ENCODE measurements at regions not wholly inside any gene's neighbourhood (a gene's known extent, or its start where the extent isn't known, plus 50 kb on each side); places are given as distances from the start of the nearest gene placed in this dataset.

DNA sequence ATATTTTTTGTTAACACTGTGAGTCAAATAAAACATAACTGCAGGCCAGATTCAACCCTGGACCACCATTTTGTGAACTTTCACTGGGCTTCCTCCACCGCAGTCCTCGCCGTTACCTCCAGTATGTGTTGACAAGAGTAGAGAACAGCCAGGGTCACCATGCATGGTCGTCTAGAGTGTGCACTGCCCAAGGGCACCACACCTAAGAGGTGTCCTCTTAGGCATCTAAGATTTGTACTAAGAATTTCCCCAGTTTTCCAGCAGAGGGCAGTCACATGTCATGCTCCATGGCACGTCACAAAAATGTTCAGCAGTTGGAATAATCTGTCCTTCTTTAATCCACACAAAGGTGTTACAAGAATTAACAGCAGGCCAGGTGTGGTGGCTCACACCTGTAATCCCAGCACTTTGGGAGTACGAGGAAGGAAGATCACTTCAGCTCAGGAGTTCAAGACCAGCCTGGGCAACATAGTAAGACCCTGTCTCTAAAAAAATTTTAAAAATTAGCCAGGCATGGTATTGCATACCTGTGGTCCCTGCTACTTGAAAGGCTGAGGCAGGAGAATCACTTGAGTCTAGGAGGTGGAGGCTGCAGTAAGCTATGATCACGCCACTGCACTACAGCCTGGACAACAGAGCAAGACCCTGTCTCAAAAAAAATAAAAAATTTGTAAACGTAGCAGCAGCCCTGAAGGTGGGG, 71.2 kb upstream of the FOXK1 start:
- in situ Hi-C loops (cut with MboI), result no loop called here
- peak; percentile 59 to 82 (median 64) for DNase-seq (ENCODE audit: extremely low read depth in 1 of 4, low spot score in 3 of 4)
- peaks cover 8 to 19% of the 10 kb centered on the region in 2 experiments for H3K27me3 ChIP-seq (ENCODE audit: control insufficient read depth in 2 of 2, insufficient read depth in 2 of 2, low read length in 2 of 2)
- H3K36me3 ChIP-seq (ENCODE audit: control insufficient read depth, insufficient read depth, low read length), result no peaks in the 10 kb centered on the region
- no peak overlapping the region for H3K9ac ChIP-seq (ENCODE audit: insufficient read depth in 1 of 2, low read depth in 2 of 2, low read length in 2 of 2)
- no peak overlapping the region for H3K27ac ChIP-seq (ENCODE audit: extremely low read depth, low read depth, low read length)
- ATAC-seq, result peak; percentile 82
- 12% methylated on average over 8 of the region's 8 CpGs for WGBS (ENCODE audit: insufficient coverage, low coverage, missing lambda C conversion rate)
- H3K4me1 ChIP-seq (replicated peaks in 1 of 2; ENCODE audit: control insufficient read depth in 2 of 2, insufficient read depth in 2 of 2, low read length in 2 of 2), result peaks cover 12 to 15% of the 10 kb centered on the region in 2 experiments; a peak in 4 of 5 replicates
- H3K9me1 ChIP-seq (ENCODE audit: control insufficient read depth, insufficient read depth, low read length), result no peaks in the 10 kb centered on the region
- no peaks in the 10 kb centered on the region for H3K79me2 ChIP-seq (ENCODE audit: control insufficient read depth, insufficient read depth, low read length)
- no peaks in the 10 kb centered on the region for H3K9me3 ChIP-seq (replicated peaks; ENCODE audit: control insufficient read depth, insufficient read depth, low read depth, low read length)
- no peak overlapping the region for H3K4me2 ChIP-seq (ENCODE audit: insufficient read depth, low read length)
- FAIRE-seq, result peak; percentile 69
- H2AFZ ChIP-seq (ENCODE audit: low read depth, low read length), result no peak overlapping the region
- POLR2A ChIA-PET, result no interaction called here
- H4K20me1 ChIP-seq (replicated peaks; ENCODE audit: control insufficient read depth, insufficient read depth, low read length), result no peaks in the 10 kb centered on the region; the same call in 1 of the 2 replicates
- intact Hi-C loops (cut with micrococcal nuclease), result loop anchor here (1.0 to 10.0 kb wide), 3 partner anchors 20 to 274 kb away; partner anchors contain the start of gene RADIL
- H3K4me3 ChIP-seq, result no peak overlapping the region
- BruUV-seq (replicated peaks), result no TSS peak
- CTCF ChIA-PET (ENCODE audit: low intra/inter-chr PET ratio), result interaction anchor here (0.7 to 2.6 kb wide), 6 partner anchors 14 to 144 kb away, joined by 3 to 30 read pairs (median 3); no protein-coding TSS in a partner anchor
- no peak for TF ChIP-seq CBX5 (IDR thresholded peaks at IDR 0.05; ENCODE audit: borderline replicate concordance, low read depth)
- TF ChIP-seq MTA3 (IDR thresholded peaks at IDR 0.05; ENCODE audit: borderline replicate concordance), result 0 out of 2 replicates have a peak, but pooled peaks have one; percentile 23
- TF ChIP-seq, protein P1, sequence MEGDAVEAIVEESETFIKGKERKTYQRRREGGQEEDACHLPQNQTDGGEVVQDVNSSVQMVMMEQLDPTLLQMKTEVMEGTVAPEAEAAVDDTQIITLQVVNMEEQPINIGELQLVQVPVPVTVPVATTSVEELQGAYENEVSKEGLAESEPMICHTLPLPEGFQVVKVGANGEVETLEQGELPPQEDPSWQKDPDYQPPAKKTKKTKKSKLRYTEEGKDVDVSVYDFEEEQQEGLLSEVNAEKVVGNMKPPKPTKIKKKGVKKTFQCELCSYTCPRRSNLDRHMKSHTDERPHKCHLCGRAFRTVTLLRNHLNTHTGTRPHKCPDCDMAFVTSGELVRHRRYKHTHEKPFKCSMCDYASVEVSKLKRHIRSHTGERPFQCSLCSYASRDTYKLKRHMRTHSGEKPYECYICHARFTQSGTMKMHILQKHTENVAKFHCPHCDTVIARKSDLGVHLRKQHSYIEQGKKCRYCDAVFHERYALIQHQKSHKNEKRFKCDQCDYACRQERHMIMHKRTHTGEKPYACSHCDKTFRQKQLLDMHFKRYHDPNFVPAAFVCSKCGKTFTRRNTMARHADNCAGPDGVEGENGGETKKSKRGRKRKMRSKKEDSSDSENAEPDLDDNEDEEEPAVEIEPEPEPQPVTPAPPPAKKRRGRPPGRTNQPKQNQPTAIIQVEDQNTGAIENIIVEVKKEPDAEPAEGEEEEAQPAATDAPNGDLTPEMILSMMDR (IDR thresholded peaks at IDR 0.05 in 2 of 3, conservative IDR thresholded peaks at IDR 0.05 in 1 of 3; ENCODE audit: insufficient read depth in 2 of 3, low read depth in 1 of 3, low read length in 3 of 3), result peak; percentile 74 to 91 (median 85)
- TF ChIP-seq, protein P2, sequence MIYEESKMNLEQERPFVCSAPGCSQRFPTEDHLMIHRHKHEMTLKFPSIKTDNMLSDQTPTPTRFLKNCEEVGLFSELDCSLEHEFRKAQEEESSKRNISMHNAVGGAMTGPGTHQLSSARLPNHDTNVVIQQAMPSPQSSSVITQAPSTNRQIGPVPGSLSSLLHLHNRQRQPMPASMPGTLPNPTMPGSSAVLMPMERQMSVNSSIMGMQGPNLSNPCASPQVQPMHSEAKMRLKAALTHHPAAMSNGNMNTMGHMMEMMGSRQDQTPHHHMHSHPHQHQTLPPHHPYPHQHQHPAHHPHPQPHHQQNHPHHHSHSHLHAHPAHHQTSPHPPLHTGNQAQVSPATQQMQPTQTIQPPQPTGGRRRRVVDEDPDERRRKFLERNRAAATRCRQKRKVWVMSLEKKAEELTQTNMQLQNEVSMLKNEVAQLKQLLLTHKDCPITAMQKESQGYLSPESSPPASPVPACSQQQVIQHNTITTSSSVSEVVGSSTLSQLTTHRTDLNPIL (CRISPR knock-in tag; IDR thresholded peaks at IDR 0.05), result no peak
- no peak for TF ChIP-seq NR2C2 (CRISPR knock-in tag; IDR thresholded peaks at IDR 0.05)
- TF ChIP-seq NR2C2 (tag; IDR thresholded peaks at IDR 0.05), result peak; percentile 26; the same call in 1 of the 2 replicates
- TF ChIP-seq, protein P3, sequence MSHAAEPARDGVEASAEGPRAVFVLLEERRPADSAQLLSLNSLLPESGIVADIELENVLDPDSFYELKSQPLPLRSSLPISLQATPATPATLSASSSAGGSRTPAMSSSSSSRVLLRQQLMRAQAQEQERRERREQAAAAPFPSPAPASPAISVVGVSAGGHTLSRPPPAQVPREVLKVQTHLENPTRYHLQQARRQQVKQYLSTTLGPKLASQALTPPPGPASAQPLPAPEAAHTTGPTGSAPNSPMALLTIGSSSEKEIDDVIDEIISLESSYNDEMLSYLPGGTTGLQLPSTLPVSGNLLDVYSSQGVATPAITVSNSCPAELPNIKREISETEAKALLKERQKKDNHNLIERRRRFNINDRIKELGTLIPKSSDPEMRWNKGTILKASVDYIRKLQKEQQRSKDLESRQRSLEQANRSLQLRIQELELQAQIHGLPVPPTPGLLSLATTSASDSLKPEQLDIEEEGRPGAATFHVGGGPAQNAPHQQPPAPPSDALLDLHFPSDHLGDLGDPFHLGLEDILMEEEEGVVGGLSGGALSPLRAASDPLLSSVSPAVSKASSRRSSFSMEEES (CRISPR knock-in tag; IDR thresholded peaks at IDR 0.05), result peak; percentile 46; the same call in 1 of the 2 replicates
- TF ChIP-seq SOX6 (IDR thresholded peaks at IDR 0.05), result peak; percentile 22; the same call in 1 of the 2 replicates
- peak; percentile 48; the same call in 1 of the 2 replicates for TF ChIP-seq STAG1 (CRISPR knock-in tag; IDR thresholded peaks at IDR 0.05; ENCODE audit: borderline replicate concordance)

Measured in K562 (cell line).